ENCODE measurements at regions not wholly inside any gene's neighbourhood (a gene's known extent, or its start where the extent isn't known, plus 50 kb on each side); places are given as distances from the start of the nearest gene placed in this dataset.

GRCh38 chr9:86456416-86456815 lies 102.2 kb upstream of the TUT7 start:
- WGBS, 5 donors, result 77 to 89% (median 83%) methylated on average over 4 of the region's 4 CpGs
- no peak overlapping the region for H3K4me3 ChIP-seq
- no peaks in the 10 kb centered on the region for H3K4me1 ChIP-seq
- intact Hi-C loops (cut with DNase I; ENCODE audit: low total_unique reads), result no loop called here
- H3K27me3 ChIP-seq (replicated peaks in 1 of 7), result no peaks in the 10 kb centered on the region
- no peaks in the 10 kb centered on the region for H3K36me3 ChIP-seq
- H3K9me3 ChIP-seq, result no peaks in the 10 kb centered on the region
- no peak for TF ChIP-seq POLR2A (IDR thresholded peaks at IDR 0.05)
- no peak overlapping the region for H3K27ac ChIP-seq
- no peak for DNase-seq

DNA sequence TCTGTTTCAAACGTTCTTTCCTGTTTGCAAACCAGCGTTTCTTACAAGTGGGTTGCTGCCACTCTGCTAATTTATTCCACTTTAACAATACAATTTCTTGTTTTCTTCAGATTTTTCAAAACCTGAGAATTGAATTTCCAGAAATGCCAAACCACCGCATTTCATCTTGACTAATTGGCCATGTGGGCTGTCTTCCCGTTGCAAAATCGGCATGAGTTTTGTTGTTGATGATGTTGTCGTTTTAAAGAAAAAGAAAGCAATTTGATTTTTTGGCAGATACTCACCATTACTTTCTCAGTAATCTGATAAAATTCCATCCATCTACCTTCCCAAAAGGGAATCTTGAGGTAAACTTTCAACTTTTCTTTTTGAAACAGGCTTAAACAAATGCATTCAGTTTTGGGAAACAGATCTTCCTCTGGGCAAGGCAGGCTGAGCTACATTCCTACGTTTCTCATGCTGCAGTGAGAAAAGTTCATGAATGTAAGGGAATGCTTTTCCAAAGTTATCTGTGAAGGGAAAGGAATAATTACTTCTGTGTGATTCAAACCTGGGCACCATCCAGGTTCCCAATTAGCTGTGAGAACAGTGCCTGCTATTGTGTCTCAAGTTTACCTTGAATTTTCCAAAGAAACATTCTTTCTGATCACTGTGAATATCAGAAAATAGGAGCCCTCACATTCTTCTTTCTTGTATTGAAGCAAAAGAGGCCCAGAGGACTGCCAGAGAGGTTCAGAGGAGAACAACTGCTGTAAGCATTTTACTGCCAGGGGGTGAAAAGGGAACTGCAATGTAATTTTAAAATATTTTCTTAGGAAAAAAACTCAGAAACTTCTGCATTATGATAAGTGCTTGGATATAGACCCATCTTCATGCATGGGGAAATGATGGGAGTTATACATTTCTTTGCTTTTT lies 100.7 kb upstream of the TUT7 start:
- Histone ChIP-seq H3K36me3 (no peaks in the 10 kb centered on the region), H3K4me1 (no peaks in the 10 kb centered on the region), H3K4me3 (no peak overlapping the region), H3K27me3 (replicated peaks in 1 of 7) (no peaks in the 10 kb centered on the region), H3K27ac (no peak overlapping the region), H3K9me3 (no peaks in the 10 kb centered on the region)
- TF ChIP-seq POLR2A (IDR thresholded peaks at IDR 0.05) (no peak), CTCF (IDR thresholded peaks at IDR 0.05 in 8 of 11, conservative IDR thresholded peaks at IDR 0.05 in 3 of 11) (no peak), POLR2AphosphoS5 (IDR thresholded peaks at IDR 0.05) (no peak)
- WGBS, 5 donors, result 49 to 60% (median 55%) methylated on average over 7 of the region's 7 CpGs
- no peak for DNase-seq
- intact Hi-C loops (cut with DNase I; ENCODE audit: low total_unique reads), result no loop called here

GRCh38 chr9:86452201-86452828 lies 98.1 kb upstream of the TUT7 start:
- no peak for DNase-seq

DNA sequence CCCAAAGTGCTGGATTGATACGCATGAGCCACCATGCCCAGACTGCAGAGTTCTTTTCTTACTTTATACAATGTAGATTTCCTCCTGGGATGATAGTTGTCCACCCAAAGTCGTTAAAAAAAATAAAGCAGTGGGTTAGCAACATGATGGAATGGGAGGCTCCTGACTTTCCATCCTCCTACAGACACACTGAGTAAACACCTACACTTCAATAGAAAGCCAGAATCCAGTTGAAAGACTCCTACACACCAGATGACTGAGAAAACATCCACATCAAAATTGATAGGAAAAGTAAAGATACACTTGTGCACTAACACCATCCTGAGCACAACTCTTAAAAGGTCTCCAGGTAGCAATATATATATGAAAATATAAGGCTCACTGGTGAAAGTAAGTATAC lies 95.0 kb upstream of the TUT7 start:
- TF ChIP-seq POLR2A (IDR thresholded peaks at IDR 0.05), result no peak
- no peak for TF ChIP-seq POLR2AphosphoS5 (IDR thresholded peaks at IDR 0.05)
- no peak for TF ChIP-seq CTCF (IDR thresholded peaks at IDR 0.05 in 8 of 11, conservative IDR thresholded peaks at IDR 0.05 in 3 of 11)
- H3K27ac ChIP-seq, result no peak overlapping the region
- H3K36me3 ChIP-seq, result no peaks in the 10 kb centered on the region
- H3K4me1 ChIP-seq, result no peaks in the 10 kb centered on the region
- no peaks in the 10 kb centered on the region for H3K9me3 ChIP-seq
- H3K27me3 ChIP-seq (replicated peaks in 1 of 7), result no peaks in the 10 kb centered on the region
- intact Hi-C loops (cut with DNase I; ENCODE audit: low total_unique reads), result no loop called here
- WGBS, 5 donors, result 80 to 88% (median 86%) methylated on average over 2 of the region's 2 CpGs
- no peak for DNase-seq
- H3K4me3 ChIP-seq, result no peak overlapping the region

More at GRCh38 chr9:86452201-86452828, 98.1 kb upstream of the TUT7 start:
- H3K27me3 ChIP-seq (replicated peaks in 1 of 7), result no peaks in the 10 kb centered on the region
- H3K27ac ChIP-seq, result no peak overlapping the region
- no peaks in the 10 kb centered on the region for H3K4me1 ChIP-seq
- H3K36me3 ChIP-seq, result no peaks in the 10 kb centered on the region
- intact Hi-C loops (cut with DNase I; ENCODE audit: low total_unique reads), result no loop called here
- H3K9me3 ChIP-seq, result no peaks in the 10 kb centered on the region
- TF ChIP-seq POLR2AphosphoS5 (IDR thresholded peaks at IDR 0.05) (no peak), POLR2A (IDR thresholded peaks at IDR 0.05) (no peak), CTCF (IDR thresholded peaks at IDR 0.05 in 8 of 11, conservative IDR thresholded peaks at IDR 0.05 in 3 of 11) (no peak)
- 75 to 86% (median 80%) methylated on average over 3 of the region's 3 CpGs for WGBS, 5 donors
- no peak overlapping the region for H3K4me3 ChIP-seq

Measured in spleen (tissue), 11 donors.